ENCODE measurements at regions not wholly inside any gene's neighbourhood (a gene's known extent, or its start where the extent isn't known, plus 50 kb on each side); places are given as distances from the start of the nearest gene placed in this dataset.
"Not testable (repeated sequence)": the region's sequence is repeated elsewhere in the genome, so short reads cannot be mapped to it uniquely, and the experiment has no call there.

DNA sequence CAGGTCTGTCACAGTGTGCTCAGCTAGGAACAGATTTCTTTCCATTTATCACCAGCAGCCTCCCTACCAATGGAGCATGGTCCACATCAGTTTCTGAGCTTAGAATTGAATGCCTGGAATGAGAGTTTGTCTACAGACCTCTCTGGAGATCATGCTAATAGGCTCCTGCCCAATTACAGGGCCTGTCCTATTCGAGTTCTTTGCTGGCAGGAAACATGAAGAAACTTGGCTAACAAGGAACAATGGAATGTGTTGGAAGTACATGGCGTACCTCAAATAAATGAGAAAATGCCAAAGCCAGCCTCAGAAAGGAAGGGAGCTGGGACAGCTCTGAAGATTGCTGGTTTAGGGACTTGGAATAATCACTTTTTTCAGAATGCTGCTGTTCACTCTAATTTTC, 186.0 kb upstream of the AKR1E2 start:
- no peak for DNase-seq (ENCODE audit: extremely low read depth in 1 of 2, low read depth in 1 of 2)

DNA sequence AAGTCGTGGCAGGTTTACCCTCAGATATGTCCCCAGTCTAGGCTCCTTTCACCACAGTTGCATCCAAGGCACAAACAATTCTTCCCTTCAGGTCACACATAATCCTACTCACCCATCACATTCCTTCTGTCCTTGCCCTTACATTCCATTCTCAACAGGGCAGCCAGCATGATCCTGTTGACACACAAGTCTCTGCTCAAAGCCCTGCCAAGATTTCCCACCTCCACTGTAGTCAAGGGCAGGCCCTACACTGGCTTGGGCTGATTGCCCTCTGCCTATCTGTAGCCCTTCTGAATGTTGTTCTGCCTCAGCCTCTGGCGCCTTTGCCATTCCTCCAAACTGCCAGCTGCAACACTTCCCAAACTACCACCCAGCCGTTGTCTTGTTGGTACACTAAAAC, 187.9 kb upstream of the AKR1E2 start:
- DNase-seq (ENCODE audit: extremely low read depth in 1 of 2, low read depth in 1 of 2) = no peak

DNA sequence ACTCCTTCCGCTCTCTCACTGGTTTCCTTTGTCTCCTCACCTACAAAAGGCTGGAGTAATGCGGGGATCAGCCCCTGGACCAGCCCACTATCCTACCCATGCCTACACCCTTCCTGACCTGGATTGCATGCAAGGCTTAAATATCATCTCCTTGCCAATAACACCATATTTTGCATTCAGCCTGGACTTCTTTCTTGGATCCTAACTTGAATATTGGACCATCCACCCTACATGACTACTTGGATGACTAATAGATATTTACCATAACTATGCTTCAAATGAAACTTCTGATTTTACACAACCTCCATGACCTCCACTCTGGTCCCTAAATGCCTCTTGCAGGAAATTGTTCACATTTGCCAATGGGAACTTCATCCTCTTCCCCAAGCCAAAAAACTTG, 188.3 kb upstream of the AKR1E2 start:
- DNase-seq (ENCODE audit: extremely low read depth in 1 of 2, low read depth in 1 of 2) = no peak

DNA sequence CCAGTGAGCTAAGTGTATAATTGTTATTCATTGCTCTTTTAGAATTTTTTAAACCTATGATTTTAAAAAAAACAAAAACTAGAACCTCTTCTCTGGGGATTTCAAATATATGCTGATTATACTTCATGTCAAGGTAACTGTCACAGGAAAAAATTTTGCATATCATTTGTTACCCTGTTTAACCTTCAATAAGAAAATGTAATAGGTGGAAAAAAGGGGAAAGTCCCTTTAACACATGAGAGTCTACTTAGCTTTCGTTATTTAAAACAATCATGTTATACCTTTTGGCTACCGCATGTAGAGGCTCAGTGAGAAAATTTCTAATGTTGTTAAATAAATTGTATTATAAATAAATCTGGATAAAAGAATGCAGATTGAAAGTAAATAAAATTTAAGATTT, 190.1 kb upstream of the AKR1E2 start:
- DNase-seq (ENCODE audit: extremely low read depth in 1 of 2, low read depth in 1 of 2) = no peak

DNA sequence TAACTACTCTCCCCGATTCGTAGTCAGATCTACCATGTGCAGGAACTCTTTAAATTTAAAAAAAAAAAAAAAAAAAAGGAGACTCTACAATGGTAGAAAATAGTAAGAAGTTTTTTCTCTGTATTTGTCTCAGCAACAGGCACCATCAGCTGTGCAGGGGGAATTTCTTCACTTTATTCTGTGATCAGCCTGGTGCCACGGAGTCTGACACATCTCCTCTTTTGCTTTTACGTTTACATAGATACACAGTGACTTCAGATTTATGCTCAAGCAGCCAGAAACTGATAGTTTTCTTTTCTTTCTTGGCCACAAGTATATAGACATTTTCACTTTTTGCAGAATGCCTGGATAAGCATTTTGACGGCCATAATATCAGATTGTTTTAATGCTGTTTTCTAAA, 190.6 kb upstream of the AKR1E2 start:
- no peak for DNase-seq (ENCODE audit: extremely low read depth in 1 of 2, low read depth in 1 of 2)

DNA sequence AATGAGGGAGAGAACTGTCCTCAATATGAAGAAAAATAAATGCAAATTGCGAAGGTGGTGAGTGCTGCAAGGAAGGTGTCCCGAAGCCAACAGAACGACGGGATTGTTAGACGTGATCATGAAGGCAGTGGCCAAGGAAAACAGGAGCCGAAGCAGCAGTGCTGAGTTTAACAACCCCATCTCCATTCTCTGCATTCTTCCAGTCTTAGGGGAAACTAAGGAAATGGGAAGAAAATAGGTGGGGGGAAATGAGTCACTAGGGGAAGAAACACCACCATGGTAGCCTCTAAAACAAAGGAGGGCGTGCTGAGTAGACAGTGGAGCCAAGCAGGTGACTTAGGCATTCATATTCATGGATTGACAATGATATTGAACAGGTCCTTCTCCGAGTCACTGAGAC, 192.2 kb upstream of the AKR1E2 start:
- no peak for DNase-seq (ENCODE audit: extremely low read depth in 1 of 2, low read depth in 1 of 2)

DNA sequence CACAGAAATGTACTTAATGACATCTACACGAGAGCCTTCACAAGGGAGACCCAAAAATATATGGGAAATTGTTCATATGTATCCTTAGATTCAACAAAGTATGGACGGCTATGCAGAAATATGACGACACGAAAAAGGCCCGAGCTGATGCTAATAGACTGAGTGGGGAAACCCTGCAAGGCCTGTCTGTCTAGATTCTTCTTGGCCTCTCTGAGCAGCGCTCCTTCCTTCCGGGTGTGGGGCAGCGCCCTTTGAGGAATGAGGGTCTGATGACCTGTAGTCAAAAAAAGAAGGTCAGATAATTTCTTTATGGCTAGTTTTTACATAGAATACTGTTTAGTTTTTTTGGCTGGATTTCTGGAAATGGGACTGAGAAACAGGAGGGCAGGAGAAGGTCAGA, 192.8 kb upstream of the AKR1E2 start:
- DNase-seq (ENCODE audit: extremely low read depth in 1 of 2, low read depth in 1 of 2) = no peak

DNA sequence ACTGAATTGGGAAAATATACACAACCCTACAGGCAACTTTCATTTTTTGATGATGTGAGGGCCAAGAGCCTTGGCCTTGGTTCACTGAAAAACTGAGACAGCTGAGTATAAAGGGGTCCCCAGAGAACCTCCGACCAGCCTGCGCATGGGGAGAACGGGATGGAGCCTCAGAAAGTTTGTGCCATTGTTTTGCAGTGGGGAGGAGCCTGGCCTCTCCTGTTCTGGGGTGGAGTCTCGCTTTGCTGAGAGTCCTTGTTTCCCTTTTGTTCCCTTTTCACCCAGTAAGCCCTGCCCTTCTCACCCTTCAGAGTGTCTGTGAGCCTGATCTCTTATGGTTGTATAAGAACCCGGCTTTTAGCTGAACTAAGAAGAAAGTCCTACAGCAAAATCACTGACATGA, 193.2 kb upstream of the AKR1E2 start:
- DNase-seq (ENCODE audit: extremely low read depth in 1 of 2, low read depth in 1 of 2) = no peak

DNA sequence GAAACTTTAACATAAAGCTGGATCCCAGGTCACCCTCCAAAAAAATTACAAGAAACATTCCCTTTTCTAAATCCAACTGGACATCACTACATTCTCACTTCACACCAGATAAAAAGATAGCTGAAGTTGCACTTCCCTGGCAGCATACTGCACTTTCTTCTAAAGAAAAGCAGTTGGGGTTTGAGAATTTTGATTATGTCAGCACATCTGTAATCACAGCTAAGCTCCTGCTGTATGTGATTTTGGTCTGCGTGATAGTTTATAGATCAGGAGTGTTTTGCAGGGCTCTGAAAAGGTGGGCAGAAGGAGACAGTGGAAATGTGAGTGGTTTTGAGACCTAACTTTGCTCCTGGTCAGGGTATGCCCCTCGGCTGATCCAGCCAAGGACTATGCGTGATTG, 199.1 kb upstream of the AKR1E2 start:
- no peak for DNase-seq (ENCODE audit: extremely low read depth in 1 of 2, low read depth in 1 of 2)

DNA sequence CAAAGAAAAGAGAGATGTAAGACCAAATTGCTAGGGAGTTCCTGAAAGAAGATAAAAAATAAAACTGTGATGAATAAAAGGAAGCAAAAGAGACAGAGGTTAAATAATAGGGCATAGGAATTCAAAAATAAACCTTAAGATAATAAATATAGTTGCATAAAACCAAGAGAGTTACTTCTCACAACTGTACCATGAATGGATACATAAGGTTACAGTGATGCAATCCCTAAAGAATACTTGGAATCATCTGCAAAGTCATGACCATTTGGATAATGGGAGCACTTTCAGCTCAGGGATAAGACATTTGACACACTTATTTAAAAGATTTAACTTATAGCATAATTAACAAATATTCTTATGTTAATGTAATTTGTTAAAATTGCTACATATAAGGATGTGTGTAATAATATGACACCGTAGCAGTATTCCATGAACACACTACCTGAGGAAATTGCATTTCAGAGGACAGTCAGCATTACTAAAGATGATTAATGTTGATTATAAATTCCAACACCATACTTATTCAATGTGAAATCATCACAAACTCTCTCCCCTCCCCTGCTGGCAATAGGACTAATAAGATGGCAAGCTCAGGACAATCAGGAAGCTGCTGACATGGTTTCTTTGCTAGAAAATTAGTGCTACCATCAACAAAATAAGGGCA, 202.1 kb upstream of the AKR1E2 start:
- DNase-seq (ENCODE audit: extremely low read depth in 1 of 2, low read depth in 1 of 2) = no peak

DNA sequence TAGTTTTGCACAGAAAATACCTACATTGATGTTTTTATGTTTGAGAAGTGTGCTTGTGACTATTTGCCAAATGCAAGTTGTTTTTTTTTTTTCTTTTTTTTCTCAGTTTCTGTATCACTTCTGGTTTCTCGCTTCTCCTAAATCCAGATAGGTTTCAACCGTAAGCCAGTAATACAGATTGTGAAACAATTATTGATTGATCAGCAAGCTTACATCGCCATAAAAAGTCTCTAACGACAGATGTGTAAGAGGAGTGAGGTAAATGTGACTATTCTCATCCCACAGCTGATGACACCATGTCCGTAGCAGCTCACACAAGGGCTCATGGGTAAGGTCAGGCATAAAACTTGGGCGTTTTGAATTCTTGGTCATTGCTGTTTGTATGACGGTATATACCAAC, 202.8 kb upstream of the AKR1E2 start:
- no peak for DNase-seq (ENCODE audit: extremely low read depth in 1 of 2, low read depth in 1 of 2)

DNA sequence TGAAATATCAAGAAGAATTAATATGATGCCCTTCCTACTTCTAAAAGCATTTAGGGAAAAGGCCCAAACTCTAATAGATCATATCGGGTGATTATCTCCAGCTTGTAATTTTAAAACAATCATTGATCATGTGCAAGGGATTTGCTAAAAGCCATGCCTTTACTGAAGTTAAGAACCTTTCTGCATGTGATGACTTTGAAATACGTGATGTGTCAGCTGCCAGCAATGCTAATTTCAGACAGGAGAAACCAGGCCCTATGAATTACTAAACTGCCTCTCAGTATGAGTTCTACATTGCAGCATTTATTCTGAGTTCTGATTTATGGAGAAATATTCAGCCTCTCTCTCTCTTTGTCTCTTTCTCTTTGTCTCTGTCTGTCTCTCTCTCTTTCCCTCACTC, 203.6 kb upstream of the AKR1E2 start:
- no peak for DNase-seq (ENCODE audit: extremely low read depth in 1 of 2, low read depth in 1 of 2)

DNA sequence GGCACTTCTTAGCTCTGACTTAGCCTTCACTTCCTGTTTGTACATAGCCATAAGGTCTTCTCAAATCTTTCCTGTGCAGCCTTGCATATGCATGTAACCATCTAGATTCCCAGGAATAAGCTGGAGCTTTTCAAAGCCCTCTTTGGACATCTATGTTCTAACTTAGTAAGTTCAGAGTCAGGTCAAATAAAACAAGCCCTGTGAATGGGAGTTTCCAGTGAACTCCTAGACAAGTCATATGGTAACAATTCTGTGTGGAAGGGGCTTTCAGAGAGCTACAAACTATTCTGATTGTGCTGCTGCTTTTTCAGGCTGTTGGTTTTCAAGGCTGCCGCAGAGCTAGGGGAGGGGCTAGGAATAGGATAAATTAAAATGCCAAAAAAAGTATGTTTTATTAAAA, 208.4 kb upstream of the AKR1E2 start:
- no peak for DNase-seq (ENCODE audit: extremely low read depth in 1 of 2, low read depth in 1 of 2)

DNA sequence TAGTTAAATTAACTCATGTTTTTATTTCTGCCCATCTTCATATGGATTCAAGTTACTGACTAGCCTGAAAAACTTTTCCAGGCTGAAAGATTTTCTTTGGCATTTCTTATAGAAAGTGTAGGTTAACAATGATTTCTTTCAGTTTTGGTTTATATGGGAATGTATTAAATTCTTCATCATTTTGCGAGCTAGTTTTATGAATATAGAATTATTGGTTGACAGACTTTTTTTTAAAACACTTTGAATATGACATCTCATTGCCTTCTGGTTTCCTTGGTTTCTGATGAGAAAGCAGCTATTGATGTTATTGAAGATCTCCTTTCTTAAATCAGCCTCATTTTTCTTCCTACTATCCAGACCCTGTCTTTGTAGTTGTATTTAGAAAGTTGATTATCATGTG, 211.0 kb upstream of the AKR1E2 start:
- DNase-seq (ENCODE audit: extremely low read depth in 1 of 2, low read depth in 1 of 2) = no peak

DNA sequence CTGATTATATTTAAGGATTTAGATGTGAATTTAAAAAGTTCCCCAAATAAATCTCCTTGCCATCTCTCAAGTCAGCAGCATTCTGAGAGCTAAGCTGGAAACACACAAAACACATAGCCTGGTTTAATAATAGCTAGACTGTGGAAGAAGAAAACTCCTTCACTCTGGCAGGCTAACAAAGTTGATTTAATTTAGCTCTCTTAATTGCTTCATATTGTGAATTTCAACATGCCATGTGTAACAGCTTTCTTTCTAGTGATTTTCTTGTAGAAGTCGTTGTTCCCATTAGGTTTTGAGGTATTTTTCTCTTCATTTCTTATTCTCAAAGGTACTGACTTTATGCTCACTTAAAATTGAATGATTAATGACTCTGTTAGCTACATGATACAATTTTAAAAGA, 216.8 kb upstream of the AKR1E2 start:
- no peak for DNase-seq (ENCODE audit: extremely low read depth in 1 of 2, low read depth in 1 of 2)

DNA sequence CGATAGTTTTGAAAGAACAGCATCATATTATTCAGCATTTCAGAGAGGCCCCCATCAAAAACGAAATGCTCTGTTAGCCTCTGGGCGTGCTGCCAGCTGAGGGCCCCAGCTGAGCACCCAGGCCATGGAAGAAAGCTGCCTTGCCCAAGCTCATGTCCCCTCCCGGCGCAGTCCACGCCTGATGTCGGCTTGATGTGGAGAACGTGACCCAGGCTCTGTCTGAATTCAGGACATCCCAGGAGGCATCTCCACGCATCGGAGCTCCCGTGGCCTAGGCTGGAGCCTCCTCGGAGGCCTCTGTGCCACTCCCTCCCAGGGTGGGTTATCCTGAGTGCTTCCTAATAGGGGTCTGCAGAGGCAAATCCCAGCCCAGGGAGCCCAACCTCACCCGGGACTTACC, 218.3 kb upstream of the AKR1E2 start:
- DNase-seq (ENCODE audit: extremely low read depth in 1 of 2, low read depth in 1 of 2) = no peak

DNA sequence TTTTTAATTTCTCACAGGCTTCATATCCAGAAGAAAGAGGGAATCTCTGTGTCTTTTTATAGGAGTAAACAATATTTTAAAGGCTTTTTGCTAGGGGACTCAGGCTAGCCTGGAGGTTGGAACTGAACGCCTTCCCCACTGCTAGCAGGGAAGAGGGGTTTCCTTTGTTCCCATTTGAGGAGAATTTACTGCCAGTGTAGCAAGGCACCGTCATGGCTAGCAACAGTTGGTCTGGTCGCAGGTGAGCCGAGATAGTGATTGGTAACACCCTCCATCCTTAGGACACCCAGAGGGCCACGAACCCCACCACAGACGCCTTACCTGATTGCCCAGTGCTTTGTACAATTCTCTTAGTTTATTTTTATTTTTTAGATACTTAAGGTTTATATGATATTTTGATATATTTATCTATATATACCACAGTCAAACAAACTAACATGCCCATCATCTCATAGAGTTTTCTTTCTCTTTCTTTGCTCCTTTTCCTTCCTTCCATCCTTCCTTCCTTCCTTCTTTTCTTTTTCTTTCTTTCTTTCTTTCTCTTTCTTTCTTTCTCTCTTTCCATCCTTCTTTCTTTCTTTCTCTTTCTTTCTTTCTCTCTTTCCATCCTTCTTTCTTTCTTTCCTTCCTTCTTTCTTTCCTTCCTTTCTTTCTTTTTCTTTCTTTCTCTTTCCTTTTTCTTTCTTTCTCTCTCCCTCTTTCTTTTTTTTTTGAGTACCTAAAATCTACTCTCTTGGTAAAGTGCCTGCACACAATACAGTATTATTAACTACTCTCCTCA, 219.0 kb upstream of the AKR1E2 start:
- DNase-seq (ENCODE audit: extremely low read depth in 1 of 2, low read depth in 1 of 2) = no peak

DNA sequence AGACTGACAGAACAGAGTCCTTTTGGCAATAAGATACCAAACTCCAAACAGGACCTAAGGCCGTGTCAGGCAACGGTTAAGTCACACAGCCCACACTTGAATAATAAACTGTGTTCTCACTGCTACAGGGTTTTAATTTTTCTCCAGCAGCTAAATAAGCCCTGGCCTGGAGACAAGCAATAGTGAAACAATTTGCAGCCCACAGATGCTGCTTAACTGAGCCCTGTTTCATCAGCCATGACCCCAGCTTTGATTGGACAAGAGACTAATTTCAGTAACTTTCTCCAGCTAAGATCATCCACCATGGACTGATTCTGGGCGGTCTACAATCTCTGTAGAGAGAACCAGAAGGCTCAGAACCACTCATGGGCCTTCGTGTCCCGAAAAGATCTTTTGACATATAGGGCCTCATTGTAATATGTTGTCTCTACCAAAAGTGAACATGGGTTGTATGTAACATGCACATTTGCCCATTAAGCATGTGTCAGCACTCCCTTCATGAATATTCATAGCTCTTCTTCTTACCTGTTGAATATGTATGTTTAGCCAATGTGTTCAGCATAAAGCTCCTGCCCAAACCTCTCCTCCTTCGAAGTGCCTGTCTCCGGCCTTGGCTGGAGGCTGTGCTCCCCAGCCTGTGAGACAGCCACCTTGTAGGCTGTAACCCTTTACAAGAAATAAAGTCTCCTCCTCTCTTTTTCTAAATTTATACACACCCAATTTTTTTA, 223.1 kb upstream of the AKR1E2 start:
- DNase-seq (ENCODE audit: extremely low read depth in 1 of 2, low read depth in 1 of 2) = no peak

DNA sequence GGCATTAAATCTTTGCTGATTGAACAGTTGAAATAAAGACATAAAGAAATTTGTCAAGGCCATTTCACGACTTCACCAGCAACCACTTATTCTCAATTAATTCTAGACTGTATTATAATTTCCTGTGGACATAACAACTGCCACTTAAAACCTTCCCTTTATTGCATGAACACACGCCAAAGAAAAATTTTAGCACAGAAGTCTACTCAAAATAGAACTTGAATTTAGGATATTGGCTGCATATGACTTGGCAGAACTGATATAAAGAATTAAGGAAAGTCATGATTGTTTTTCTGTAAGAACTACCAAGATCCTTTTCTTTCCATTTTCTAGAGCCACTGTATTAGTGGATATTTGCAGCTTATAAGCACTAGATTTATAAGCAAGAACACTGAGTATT, 226.5 kb upstream of the AKR1E2 start:
- DNase-seq (ENCODE audit: extremely low read depth in 1 of 2, low read depth in 1 of 2) = no peak

DNA sequence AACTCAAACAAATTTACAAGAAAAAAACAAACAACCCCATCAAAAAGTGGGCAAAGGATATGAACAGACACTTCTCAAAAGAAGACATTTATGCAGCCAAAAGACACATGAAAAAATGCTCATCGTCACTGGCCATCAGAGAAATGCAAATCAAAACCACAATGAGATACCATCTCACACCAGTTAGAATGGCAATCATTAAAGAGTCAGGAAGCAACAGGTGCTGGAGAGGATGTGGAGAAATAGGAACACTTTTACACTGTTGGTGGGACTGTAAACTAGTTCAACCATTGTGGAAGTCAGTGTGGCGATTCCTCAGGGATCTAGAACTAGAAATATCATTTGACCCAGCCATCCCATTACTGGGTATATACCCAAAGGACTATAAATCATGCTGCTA, 228.1 kb upstream of the AKR1E2 start:
- DNase-seq (ENCODE audit: extremely low read depth in 1 of 2, low read depth in 1 of 2) = not testable (repeated sequence)

DNA sequence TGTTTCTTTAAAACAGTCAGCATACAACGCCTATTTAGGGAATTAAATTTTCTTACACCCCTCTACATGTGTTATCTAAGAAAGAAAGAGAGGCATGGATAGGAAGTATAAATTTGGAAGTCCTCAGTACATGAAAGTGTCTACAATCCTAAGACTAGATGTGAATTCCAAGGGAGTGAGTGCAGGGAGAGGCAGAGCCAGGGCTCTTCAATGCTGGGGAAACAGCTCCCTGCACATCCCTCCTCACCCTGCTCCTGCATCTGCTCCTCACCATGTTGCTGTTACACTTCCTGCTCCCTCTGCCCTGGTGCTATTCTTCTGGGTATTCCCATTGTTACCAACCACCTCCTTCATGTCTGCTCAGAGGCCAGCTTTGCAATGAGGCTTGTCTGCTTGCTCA, 229.1 kb upstream of the AKR1E2 start:
- no peak for DNase-seq (ENCODE audit: extremely low read depth in 1 of 2, low read depth in 1 of 2)

DNA sequence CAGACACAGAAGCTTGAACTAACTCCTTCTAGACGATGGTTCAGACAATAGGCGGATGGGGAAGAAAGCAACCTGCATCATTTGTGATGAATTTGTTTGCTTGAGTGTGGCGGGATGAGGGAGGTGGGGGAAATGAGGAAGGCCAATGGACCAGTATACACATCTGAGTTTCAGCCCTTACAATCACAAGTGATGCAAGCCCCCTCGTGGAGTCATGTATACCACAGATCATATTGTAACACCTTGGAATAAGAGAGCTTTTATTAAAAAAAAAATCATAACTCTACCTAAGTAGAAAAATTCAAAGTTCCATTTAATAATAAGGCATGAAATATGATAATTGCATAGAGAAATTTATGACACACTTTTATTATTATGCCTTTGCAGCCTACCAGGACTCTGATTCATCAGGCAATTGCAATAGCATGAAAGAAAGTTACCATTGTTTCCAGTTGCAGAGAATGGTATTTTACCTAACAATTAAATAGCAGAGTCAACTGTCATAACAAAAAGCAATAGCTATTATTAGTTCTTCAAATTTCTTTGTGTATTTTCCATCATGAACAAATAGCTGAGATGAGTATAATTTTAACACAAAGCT, 230.2 kb upstream of the AKR1E2 start:
- DNase-seq (ENCODE audit: extremely low read depth in 1 of 2, low read depth in 1 of 2) = no peak
